ENCODE measurements at regions not wholly inside any gene's neighbourhood (a gene's known extent, or its start where the extent isn't known, plus 50 kb on each side); places are given as distances from the start of the nearest gene placed in this dataset.

- TF ChIP-seq, protein P1, sequence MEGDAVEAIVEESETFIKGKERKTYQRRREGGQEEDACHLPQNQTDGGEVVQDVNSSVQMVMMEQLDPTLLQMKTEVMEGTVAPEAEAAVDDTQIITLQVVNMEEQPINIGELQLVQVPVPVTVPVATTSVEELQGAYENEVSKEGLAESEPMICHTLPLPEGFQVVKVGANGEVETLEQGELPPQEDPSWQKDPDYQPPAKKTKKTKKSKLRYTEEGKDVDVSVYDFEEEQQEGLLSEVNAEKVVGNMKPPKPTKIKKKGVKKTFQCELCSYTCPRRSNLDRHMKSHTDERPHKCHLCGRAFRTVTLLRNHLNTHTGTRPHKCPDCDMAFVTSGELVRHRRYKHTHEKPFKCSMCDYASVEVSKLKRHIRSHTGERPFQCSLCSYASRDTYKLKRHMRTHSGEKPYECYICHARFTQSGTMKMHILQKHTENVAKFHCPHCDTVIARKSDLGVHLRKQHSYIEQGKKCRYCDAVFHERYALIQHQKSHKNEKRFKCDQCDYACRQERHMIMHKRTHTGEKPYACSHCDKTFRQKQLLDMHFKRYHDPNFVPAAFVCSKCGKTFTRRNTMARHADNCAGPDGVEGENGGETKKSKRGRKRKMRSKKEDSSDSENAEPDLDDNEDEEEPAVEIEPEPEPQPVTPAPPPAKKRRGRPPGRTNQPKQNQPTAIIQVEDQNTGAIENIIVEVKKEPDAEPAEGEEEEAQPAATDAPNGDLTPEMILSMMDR (IDR thresholded peaks at IDR 0.05), result no peak
- TF ChIP-seq POLR2AphosphoS5 (IDR thresholded peaks at IDR 0.05), result no peak
- TF ChIP-seq POLR2A (IDR thresholded peaks at IDR 0.05), result no peak
Measured at GRCh38 chr10:21134645-21135022, 237.5 kb upstream of the NEBL start.
